Heart left ventricle (tissue), 13 donors: ENCODE measurements at regions not wholly inside any gene's neighbourhood (a gene's known extent, or its start where the extent isn't known, plus 50 kb on each side); places are given as distances from the start of the nearest gene placed in this dataset.

Source experiments
- POLR2A ChIP-seq, 2 donors: fragments of 450-650 bp; IDR thresholded peaks; one replicate each; pipeline ENCODE4 v1.6.1; 2017; ENCODE audit warnings: antibody characterized with exemption in 2 of 2, mild to moderate bottlenecking in 2 of 2, moderate library complexity in 2 of 2
- TF ChIP-seq, protein P1 (sequence below), 12 donors: fragments of 200-600 bp; sonication (generic) in 4 of 12; IDR thresholded peaks; one replicate each; pipeline versions ENCODE4 v1.5.0 to v1.8.0; 2018 to 2022; ENCODE audit warnings: antibody characterized with exemption in 12 of 12, mild to moderate bottlenecking in 5 of 12
- donor health status: ischemic (EF 13 %, LVEDD 7.1; RV severe dilation, severe dysfunction).
- donor health status: DM: no; HTN: yes; CAD: no.
- donor health status: DM: no; HTN: no; CAD: no.
- donor health status: ischemic (EF 25% LVEDD 6.9; RV normal size, moderate dysfunction).
- donor health status: ischemic (EF 25% LVEDD 5.7; RV mildly dilated, moderate dysfunction).
- donor health status: ischemic (EF 35%, LVEDD 5.7; RV mildly dilated, moderate dysfunction).
- donor health status: nonischemic (EF 11% LVEDD 7.7; RV severe dilation, severe dysfunction).
- donor health status: DM: yes; HTN: yes; CAD: no.
- donor health status: PGD.
- donor health status: ischemic (EF 29% LVEDD 5.4; RV normal size, mild dysfunction).
- donor health status: nonischemic (EF 23%, LVEDD 6.1; RV moderate dilation, normal function).

DNA sequence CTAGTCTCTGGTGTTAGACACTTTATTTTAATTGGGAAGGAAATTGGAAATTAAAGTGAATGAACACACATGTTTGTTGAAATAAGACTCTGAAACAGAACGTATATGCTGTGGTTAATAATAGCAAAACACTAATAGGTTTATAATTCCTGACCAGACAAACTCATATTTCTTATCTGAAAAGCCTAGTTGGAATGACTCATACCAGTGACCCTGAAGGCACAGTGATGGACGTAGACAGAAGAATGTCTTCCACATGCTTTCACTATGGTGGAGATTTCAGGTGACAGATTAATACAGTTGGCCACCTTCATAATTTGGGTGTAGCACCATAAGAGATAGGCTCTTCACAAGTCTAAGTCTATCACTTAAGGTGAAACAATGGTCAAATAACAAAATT lies 83.0 kb upstream of the COL11A1 start:
- TF ChIP-seq, protein P1, sequence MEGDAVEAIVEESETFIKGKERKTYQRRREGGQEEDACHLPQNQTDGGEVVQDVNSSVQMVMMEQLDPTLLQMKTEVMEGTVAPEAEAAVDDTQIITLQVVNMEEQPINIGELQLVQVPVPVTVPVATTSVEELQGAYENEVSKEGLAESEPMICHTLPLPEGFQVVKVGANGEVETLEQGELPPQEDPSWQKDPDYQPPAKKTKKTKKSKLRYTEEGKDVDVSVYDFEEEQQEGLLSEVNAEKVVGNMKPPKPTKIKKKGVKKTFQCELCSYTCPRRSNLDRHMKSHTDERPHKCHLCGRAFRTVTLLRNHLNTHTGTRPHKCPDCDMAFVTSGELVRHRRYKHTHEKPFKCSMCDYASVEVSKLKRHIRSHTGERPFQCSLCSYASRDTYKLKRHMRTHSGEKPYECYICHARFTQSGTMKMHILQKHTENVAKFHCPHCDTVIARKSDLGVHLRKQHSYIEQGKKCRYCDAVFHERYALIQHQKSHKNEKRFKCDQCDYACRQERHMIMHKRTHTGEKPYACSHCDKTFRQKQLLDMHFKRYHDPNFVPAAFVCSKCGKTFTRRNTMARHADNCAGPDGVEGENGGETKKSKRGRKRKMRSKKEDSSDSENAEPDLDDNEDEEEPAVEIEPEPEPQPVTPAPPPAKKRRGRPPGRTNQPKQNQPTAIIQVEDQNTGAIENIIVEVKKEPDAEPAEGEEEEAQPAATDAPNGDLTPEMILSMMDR (IDR thresholded peaks at IDR 0.05), result no peak
- no peak for TF ChIP-seq POLR2A (IDR thresholded peaks at IDR 0.05)
